Inflammatory macrophage treated with lipopolysaccharide for 1 hour (primary cell): ENCODE measurements at regions not wholly inside any gene's neighbourhood (a gene's known extent, or its start where the extent isn't known, plus 50 kb on each side); places are given as distances from the start of the nearest gene placed in this dataset.
"Not testable (repeated sequence)": the region's sequence is repeated elsewhere in the genome, so short reads cannot be mapped to it uniquely, and the experiment has no call there.

Source experiments
- DNase-seq, 2 donors: peaks; one replicate each; pipeline ENCODE4 v3.0.0-alpha.2; 2020 to 2022

DNA sequence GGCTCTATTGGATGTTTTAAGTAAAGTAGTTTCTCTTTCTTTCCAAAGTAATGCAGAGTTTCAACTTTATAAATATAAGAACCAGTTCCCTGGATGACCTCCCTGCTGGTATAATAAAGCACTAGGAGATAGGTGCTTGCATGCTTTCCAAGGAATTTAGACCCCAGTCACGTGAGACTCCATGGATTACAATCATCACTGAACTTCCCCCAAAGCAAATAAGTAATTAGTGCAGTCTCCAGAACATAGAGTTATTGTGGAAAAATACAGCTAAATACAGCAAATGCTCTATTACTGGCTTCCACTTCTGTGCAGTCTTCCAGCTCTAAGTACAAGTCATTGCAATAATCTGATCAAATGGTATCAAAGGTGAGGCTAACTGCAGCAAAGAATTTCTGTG, 220.2 kb upstream of the STEAP1 start:
- DNase-seq, result no peak

DNA sequence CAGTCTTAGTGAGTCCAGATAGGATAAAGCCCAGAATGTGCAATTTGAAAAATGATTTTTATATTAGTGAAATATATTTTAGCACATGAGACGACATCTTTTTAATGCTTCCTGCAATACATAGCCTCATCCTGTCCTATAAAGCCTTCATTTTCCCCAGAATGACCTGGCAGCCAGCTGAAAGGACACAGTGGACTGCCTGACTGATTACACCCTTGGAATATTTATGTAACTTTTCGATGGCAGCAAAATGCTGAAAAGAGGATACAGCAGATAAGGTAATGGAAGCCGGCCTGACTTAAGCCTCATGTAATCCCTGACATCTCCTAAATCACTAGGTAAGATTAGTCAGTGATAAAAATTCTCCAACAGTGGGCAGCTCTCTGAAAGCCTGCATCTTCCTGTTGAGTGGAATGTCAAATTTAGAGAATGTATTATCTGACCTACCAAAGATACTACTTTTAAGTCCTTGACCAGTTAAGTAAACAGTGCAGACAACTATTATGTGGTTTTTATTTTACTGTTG, 210.7 kb upstream of the STEAP1 start:
- no peak for DNase-seq

DNA sequence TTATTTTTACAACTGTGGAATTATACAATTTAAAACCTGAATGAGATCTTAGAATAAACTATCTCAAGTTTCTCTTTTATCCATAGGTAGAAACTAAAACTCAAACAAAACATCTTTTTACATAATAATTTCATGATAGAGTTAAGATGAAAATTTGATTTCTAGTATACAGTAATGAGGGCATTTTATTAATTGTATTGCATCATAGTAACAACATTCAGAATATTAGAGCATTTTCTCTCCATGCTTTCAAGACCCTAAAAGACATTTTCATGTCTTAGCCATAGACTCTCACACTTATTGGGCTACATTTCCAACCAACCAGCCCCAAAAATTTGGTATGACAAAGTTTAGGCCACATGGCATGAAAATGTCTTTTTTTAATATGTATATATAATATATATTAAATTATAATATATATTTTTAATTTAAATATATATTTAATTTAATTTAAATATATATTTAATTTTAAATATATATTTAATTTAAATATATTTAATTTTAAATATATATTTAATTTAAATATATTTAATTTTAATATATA, 195.7 kb upstream of the STEAP1 start:
- no peak for DNase-seq

DNA sequence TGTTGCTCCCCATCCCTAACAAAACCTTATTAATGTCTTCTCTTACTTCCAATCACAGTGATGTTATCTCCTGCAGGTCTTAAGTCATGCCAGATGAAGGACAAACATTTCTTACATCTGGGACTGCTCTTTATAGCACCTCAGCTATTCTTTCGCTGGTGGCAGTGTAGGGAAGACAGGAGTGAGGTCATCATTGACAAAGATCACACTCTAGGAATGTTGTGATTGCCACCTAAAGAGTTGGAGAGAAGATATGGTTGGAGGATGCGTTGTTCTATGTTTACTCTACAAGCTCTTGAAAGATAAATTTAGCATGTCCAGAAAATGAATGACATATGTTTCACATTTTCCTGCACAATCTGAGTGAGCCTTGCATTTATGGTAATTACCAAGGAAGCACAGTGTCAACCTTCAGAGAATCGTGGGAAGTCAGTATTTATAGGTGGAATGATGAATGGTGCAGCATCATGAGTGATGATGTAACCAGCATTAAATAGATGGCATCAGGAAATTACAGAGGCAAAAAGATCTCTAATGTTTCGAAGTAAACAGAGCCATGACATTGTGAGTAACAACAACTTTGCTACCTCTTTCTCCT, 188.1 kb upstream of the STEAP1 start:
- no peak for DNase-seq

DNA sequence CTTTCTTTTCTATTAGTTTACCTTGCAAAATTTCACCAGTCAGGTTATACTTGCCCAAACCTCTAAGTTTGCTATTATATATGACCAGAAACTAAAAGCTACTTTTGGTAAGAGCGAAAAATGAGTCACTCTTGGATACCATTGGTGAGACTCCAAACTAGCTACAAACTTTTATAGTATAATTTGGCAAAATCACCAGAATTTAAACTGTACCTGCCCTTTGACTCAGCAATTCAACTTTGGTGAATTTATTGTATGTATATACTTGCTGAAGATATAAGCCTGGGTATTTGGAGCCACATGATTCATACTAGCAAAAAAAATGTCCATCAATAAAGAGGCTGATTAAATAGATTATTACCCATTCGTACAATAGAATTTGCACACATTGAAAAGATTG, 178.7 kb upstream of the STEAP1 start:
- no peak for DNase-seq

DNA sequence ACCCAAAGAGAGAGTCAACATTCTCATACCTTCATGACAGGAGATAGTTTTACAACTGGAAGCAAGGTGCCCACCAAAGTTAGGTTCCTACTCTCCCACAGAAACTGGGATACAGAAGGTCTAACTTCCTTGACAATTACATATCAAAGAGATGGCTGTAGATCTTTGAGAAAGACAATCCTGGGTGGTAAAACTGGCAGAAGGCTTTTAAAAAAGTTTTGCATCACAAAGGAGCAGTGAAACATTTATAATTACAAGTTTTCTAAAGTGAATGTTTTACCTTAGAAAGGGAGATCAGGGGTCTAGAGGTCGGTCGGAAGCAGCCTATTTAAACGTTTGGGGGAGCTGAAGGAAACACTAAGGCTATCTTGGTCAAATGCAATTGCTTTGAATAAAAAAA, 166.6 kb upstream of the STEAP1 start:
- DNase-seq, result no peak

DNA sequence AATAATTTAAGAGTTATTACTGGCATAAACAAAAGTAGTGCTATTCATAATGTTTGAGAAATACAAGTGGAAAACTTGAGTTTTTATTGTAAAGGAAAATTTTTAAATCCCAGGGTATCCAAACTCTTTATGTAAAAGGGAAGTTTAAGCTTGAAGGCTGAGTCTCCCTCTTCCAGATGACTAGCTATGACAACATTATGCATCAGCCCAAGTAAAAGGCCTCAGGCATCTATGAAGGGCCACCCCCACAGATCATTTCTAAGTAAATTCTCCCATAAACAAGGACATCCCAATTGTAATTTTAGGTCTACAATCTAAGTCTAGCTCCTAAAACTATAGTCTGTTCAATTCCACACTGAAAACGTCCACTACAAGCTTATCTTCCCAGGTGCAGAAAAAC, 166.2 kb upstream of the STEAP1 start:
- no peak for DNase-seq

DNA sequence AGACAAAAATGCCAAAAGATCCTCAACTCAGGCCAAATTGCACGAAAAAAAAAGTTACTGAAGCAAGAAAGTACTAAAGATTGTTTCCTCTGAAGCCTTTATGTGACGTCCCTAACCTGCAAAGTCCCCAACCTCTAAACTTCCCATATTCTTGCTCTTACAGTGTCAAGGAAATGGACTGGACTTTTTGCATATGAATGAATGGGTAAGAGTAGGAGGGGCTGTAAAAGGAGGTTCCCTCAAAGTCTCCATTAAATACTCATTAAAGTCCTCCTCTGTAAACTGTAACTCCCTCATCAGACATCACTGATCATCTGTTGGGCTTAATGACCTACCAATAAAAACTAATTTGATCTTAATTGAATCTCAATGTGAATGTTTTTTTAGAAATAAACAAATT, 164.8 kb upstream of the STEAP1 start:
- DNase-seq, result no peak

DNA sequence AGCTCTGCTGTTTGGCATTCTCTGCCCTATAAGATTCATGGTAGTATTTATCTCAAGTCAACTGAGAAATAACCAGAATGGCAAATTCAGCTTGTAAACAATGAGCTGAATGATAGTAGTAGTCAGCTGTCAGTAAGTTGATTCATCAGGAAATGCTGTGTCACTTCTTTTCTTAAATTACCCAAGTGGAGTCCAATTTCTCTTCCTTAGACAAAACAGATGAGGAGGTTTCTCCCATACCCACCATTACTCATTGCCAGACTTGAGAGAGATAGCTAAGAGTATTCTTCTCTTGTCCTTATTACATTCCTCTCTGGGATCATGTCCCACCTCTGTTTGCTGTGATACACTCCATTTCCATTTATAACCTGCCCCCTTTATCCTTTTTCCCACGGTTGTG, 159.8 kb upstream of the STEAP1 start:
- no peak for DNase-seq

DNA sequence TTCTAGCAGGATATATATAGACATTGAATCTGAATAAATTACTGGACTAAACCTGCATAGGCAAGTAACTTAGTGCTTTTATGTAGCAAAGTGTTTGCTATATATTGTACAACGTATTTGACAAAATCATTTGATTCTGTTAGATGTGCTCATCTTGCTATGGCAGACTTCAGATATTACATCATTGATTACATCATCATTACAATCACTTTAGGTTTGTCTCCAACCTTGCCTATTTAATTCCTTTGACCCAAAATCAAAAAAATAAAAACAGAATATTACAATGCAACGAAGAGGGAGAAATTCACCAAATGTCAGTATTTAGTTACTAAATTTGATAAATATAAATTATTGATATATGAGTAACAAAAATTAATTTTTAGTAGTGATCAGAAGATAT, 155.7 kb upstream of the STEAP1 start:
- no peak for DNase-seq

DNA sequence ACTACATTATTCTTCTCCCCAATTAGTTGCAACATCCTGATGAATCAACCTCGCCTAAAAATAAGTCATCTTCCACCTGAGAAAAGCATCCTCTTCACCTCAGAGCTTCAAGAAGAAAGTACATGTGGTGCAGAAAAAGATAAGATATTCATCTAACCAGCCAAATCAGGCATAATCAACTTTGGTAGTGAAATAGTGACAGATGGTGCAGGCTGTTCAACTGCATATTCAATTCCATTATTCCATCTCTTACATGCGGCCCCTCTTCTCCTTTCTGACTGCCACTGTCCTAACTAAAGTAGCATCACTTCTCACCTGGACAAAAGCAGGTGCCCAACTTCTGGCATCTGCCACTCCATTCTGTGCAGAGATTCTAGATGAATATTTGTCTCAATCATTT, 148.4 kb upstream of the STEAP1 start:
- DNase-seq, result no peak

DNA sequence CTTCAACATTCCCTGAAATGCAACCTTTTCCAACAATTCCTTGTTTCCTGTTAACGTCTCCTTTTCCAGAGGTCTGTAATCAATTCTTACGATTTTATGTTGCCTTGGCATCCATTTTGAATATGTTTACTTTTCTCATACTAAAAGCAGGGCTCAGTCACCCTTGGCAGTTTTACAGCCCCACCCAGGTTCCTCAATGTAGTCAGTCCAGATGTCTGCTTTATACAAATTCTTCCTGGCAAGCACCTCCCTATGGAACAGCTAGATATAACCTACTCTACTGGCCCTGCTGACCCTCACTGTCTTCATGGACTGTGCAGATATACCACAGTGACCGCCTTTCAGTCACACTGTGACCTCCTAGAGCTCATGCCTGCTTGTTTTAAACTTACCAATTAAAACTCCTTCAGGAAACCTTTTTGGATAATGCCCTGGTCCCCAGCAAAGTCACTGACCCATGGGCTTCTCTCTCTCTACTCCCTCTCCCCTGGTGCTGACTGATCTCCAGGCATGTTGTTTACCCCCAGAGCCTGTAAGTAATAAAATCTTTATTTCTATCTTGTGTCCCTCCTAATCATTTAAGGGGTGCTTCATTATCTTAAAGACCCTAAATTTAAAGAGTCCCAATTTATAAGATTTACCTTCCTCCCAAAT, 147.1 kb upstream of the STEAP1 start:
- no peak for DNase-seq

DNA sequence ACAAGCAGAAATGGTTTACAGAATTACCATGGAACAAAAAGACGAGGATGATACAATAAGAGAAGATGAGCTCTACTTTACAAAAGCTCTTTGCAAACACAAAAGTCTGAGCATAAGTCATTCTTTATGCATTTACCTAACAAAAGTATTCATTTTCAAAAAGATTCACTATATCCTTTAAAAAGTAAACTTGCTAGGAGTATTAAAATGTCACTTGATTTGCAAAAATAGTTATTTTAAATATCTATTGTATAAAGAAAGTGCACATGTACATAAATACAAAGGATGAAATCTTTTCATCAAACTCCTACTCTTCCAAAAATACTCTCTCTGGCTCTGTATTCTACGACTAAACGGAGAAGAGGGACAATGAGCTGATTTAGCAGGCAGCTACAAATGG, 146.4 kb upstream of the STEAP1 start:
- no peak for DNase-seq

DNA sequence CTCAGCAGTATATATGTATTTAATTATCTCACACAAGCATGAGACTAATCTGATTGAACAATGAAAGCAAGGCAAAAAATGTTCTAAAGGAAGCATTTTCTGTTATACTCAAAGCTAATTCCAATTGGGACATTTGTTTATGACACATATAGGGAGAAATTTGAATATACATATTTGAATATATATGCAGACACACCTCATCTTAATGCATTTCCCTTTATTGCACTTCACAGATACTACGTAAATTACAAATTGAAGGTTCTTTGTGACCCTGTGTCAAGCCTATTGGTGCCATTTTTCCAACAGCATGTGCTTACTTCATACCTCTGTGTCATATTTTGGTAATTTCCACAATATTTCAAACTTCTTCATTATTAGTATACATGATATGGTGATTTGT, 132.1 kb upstream of the STEAP1 start:
- DNase-seq, result no peak

DNA sequence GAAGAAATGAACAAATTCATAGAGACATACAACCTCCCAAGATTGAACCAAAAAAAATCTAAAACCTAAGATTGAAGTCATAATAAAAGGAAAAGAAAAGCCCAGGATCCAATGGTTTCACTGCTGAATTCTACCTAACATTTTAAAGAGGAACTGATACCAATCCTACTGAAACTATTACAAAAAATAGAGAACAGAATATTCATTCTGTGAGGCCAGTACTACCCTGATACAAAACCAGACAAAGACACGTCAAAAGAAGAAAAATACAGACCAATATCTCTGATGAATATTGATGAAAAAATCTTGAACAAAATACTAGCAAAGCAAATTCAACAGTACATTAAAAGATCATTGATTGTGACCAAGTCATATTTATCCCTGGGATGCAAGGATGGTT, 128.5 kb upstream of the STEAP1 start:
- DNase-seq, result no peak

DNA sequence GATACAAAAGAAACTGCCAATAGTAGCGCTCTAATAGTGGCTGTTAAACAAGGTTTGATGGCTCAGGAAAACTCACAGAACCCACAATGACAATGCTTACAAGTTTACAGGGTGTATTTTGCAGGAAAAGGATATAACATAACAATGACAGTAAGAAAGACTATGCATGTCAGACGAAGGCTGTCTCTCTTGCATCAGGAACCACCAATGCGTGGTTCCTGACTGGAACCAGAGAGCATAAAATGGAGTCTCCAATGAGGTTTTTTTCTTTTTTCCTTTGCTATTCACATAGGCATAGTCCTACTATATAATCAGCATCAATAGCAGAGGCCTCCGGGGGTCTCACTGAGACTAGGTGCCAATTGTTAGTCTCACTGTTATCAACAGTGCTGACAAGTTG, 120.4 kb upstream of the STEAP1 start:
- no peak for DNase-seq

DNA sequence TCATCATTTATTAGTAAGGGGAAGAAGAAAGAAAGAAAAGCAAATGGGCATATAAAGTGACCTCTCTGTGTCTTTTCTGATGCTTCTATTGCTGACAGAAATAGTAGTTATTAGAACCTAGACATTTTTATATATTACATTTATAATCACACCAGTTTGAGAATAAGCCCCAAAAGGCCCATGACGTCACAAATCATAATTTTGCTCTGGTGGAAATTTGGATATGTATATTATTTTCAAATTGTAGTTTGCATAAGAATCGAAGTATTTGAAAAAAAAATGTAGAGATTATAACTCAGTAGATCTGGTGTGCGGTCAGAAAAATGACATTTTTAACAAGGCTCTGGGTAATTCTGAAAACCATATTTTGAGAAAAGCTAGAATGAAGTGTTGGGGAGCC, 101.2 kb upstream of the STEAP1 start:
- no peak for DNase-seq

DNA sequence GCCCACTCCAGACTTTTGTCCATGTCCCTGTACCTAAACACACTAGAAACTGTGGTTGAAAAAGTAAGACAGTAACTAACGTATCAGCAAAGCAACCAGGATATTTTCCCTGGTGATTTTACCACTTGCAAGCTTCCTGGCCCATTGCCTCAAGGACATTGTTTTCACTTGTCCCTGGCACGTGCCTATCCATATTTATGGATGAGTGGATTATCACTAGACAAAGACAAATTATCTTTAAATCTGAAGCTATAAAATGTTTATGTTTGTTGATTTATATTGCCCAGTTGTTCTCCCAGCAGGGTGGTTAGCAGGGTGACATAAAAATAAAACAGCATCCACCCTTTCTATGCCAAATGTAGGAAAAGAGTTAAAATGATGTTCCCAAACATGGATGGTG, 93.2 kb upstream of the STEAP1 start:
- no peak for DNase-seq

DNA sequence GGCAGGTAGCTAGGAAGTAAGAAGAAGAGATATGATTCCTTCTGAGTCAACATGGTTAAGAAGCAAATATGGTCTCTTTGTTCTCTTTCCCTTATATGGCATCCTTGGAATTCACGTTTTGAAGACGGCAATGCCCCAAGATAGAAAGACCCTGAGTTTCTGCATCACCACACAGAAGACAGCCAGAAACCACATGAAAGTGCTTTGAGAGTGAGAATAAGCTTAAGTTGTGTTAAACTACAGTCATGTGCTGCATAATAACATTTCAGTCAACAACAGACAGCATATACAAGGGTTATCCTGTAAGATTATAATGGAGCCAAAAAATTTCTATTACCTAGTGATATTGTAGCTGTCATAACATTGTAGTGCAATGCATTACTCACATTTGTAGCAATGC, 89.9 kb upstream of the STEAP1 start:
- no peak for DNase-seq

DNA sequence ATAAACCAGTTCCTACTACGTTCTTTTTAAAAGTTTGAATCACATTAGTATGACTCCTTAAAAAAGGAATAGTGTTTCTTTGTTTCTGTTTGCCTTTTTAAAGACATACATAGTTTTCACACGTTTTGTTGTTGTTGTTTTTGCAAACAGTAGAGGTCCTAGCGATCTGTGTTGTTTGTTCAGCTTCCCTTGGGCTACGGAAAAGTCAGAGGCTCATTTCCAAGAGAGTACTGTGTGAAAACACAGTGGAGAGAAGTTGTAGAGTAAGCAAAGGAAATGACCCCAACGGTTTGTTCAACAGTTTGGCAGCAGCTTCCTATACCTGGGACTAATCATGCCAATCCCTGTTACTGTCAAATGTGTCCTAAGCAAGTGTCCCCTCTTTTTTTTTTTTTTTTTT, 87.1 kb upstream of the STEAP1 start:
- DNase-seq, result no peak

DNA sequence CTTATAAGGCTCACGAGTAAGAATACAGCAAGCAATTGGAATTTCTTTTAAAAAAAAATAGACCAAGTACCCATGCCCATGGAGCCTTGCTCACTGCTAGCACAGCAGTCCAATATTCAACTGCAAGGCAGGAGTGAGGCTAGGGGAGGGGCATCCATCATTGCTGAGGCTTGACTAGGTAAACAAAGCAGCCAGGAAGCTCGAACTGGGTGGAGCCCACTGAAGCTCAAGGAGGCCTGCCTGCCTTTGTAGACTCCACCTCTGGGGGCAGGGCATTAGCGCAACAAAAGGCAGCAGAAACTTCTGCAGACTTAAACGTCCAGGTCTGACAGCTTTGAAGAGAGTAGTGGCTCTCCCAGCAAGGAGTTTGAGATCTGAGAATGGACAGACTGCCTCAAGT, 84.0 kb upstream of the STEAP1 start:
- not testable (repeated sequence) for DNase-seq

DNA sequence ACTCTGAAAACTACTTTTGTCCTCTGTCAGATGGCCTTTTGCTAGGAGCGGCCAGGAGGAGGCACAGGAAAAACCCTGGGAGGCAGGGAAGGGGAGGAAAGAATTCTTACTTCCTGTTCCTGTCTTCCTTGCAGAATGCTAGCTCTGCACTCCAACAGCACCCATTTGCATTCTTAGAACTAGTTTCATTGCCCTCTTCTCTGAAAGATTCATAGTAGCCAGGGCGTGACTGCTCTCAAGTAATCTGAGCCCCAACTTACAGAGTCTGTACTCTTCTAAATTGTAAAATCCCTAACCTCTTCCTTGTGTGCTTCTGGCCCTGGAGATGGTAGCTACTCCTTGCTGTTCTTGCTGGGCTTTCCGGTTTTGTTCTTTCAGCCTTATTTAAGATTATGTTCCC, 75.3 kb upstream of the STEAP1 start:
- no peak for DNase-seq

DNA sequence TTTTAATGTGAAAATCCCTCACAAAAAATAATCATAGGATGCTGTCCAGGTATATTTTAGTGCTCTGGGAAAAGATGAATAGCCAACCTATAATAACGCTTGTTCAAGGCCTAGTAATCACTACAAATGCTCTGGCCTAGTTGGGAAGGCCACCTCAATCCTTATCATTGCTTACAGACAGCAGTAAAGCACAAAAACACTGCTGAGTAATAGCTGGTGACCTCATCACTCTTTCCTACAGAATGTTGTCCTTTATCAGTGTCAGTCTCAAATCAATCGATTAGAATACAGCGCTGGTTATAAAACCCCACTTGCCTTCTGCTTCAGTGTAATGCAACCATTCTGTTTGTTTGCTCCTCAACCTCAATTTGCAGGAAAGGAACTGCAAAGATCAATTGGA, 72.6 kb upstream of the STEAP1 start:
- DNase-seq, result no peak

DNA sequence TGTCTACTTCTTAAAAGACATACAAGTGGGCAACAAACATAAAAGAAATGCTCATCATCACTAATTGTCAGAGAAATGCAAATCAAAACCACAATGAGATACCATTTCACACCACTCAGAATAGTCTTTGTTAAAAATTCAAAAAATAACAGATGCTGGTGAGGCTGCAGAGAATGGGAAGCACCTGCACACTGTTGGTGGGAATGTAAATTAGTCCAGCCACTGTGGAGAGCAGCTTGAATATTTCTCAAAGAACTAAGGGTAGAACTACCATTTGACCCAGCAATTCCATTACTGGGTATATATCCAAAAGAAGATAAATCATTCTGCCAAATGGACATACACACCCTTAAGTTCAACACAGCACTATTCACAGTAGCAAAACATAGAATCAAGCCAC, 61.8 kb upstream of the STEAP1 start:
- no peak for DNase-seq

DNA sequence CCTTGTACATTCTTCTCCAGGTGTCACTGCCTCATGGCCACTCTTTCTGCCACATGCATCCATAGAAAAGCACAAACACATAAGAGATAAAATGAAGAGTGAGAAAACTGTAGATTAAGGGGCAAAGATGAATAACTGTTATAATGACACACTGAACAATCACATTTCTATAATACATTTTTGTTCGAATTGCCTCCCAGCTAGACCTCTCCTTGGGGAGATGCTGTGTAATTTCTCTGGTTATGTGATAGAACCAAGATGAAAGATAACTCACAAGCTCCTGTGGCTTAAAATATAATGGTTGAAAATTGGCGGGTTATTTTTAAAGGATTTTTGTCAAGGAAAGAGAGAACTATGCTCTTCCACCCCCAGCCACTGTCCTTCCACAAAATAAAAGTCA, 60.2 kb upstream of the STEAP1 start:
- no peak for DNase-seq
